ENCODE measurements at regions not wholly inside any gene's neighbourhood (a gene's known extent, or its start where the extent isn't known, plus 50 kb on each side); places are given as distances from the start of the nearest gene placed in this dataset.

- no peaks in the 10 kb centered on the region for H3K79me2 ChIP-seq (ENCODE audit: insufficient read depth, low read depth)
- H3K36me3 ChIP-seq (ENCODE audit: insufficient read depth), result no peaks in the 10 kb centered on the region
- no peak overlapping the region for H3K4me3 ChIP-seq (IDR thresholded peaks at IDR 0.05; ENCODE audit: insufficient read depth, low read depth, low read length)
- H3K27ac ChIP-seq, result no peak overlapping the region
- H4K20me1 ChIP-seq (ENCODE audit: insufficient read depth), result no peaks in the 10 kb centered on the region
- H3K4me2 ChIP-seq, result no peak overlapping the region
- no peaks in the 10 kb centered on the region for H3K27me3 ChIP-seq (ENCODE audit: insufficient read depth, low read depth)
- H2AFZ ChIP-seq (ENCODE audit: low read depth), result no peak overlapping the region
- H3K9ac ChIP-seq, result no peak overlapping the region
- TF ChIP-seq CTCF (conservative IDR thresholded peaks at IDR 0.05; ENCODE audit: low read depth, low read length), result no peak
- no peaks in the 10 kb centered on the region for H3K4me1 ChIP-seq (ENCODE audit: low read depth, poor library complexity, severe bottlenecking)
Observed at GRCh38 chr5:28523888-28524635, 1485.7 kb upstream of the CDH9 start.

GRCh38 chr5:28523416-28523815 is 1485.0 kb upstream of the CDH9 start:
- Histone ChIP-seq H3K4me3 (IDR thresholded peaks at IDR 0.05; ENCODE audit: insufficient read depth, low read depth, low read length) (no peak overlapping the region), H3K27me3 (ENCODE audit: insufficient read depth, low read depth) (no peaks in the 10 kb centered on the region), H3K4me2 (no peak overlapping the region), H3K79me2 (ENCODE audit: insufficient read depth, low read depth) (no peaks in the 10 kb centered on the region), H2AFZ (ENCODE audit: low read depth) (no peak overlapping the region), H3K27ac (no peak overlapping the region), H3K36me3 (ENCODE audit: insufficient read depth) (no peaks in the 10 kb centered on the region), H3K4me1 (ENCODE audit: low read depth, poor library complexity, severe bottlenecking) (no peaks in the 10 kb centered on the region), H3K9ac (no peak overlapping the region), H4K20me1 (ENCODE audit: insufficient read depth) (no peaks in the 10 kb centered on the region)
- TF ChIP-seq CTCF (conservative IDR thresholded peaks at IDR 0.05; ENCODE audit: low read depth, low read length), result no peak

GRCh38 chr5:28517691-28518090 is 1479.3 kb upstream of the CDH9 start:
- Histone ChIP-seq H3K36me3 (ENCODE audit: insufficient read depth) (no peaks in the 10 kb centered on the region), H3K79me2 (ENCODE audit: insufficient read depth, low read depth) (no peaks in the 10 kb centered on the region), H2AFZ (ENCODE audit: low read depth) (no peak overlapping the region), H3K4me3 (IDR thresholded peaks at IDR 0.05; ENCODE audit: insufficient read depth, low read depth, low read length) (no peak overlapping the region), H4K20me1 (ENCODE audit: insufficient read depth) (no peaks in the 10 kb centered on the region), H3K27me3 (ENCODE audit: insufficient read depth, low read depth) (no peaks in the 10 kb centered on the region), H3K9ac (no peak overlapping the region), H3K4me1 (ENCODE audit: low read depth, poor library complexity, severe bottlenecking) (no peaks in the 10 kb centered on the region), H3K27ac (no peak overlapping the region), H3K4me2 (no peak overlapping the region)
- no peak for TF ChIP-seq CTCF (conservative IDR thresholded peaks at IDR 0.05; ENCODE audit: low read depth, low read length)

- Histone ChIP-seq H3K79me2 (ENCODE audit: insufficient read depth, low read depth) (no peaks in the 10 kb centered on the region), H3K4me1 (ENCODE audit: low read depth, poor library complexity, severe bottlenecking) (no peaks in the 10 kb centered on the region), H3K36me3 (ENCODE audit: insufficient read depth) (no peaks in the 10 kb centered on the region), H4K20me1 (ENCODE audit: insufficient read depth) (no peaks in the 10 kb centered on the region), H3K4me2 (no peak overlapping the region), H3K27ac (no peak overlapping the region), H3K4me3 (IDR thresholded peaks at IDR 0.05; ENCODE audit: insufficient read depth, low read depth, low read length) (no peak overlapping the region), H2AFZ (ENCODE audit: low read depth) (no peak overlapping the region), H3K27me3 (ENCODE audit: insufficient read depth, low read depth) (no peaks in the 10 kb centered on the region), H3K9ac (no peak overlapping the region)
- no peak for TF ChIP-seq CTCF (conservative IDR thresholded peaks at IDR 0.05; ENCODE audit: low read depth, low read length)
Observed at GRCh38 chr5:28516722-28517121, 1478.3 kb upstream of the CDH9 start.
